KMS-11 (cell line): ENCODE measurements at regions not wholly inside any gene's neighbourhood (a gene's known extent, or its start where the extent isn't known, plus 50 kb on each side); places are given as distances from the start of the nearest gene placed in this dataset.

Experiments used
- H2AFZ ChIP-seq: fragments of 200-600 bp; sonication (generic); 2 replicates; pipeline ENCODE4 v1.6.1; 2016; ENCODE audit warnings: antibody characterized with exemption, mixed run types, low read depth
- H3K27ac ChIP-seq: fragments of 200-600 bp; sonication (generic); 2 replicates; pipeline ENCODE4 v1.6.1; 2016; ENCODE audit warnings: mild to moderate bottlenecking, mixed run types
- H3K27me3 ChIP-seq: fragments of 200-600 bp; sonication (generic); 2 replicates; pipeline ENCODE4 v1.6.1; 2017; ENCODE audit warnings: mild to moderate bottlenecking, low read depth, mixed run types, moderate library complexity; ENCODE audit not compliant: insufficient read depth
- H3K36me3 ChIP-seq: fragments of 200-600 bp; sonication (generic); 2 replicates; pipeline ENCODE4 v1.6.1; 2017; ENCODE audit warnings: mild to moderate bottlenecking, mixed run types; ENCODE audit not compliant: insufficient read depth
- H3K4me1 ChIP-seq: fragments of 200-600 bp; sonication (generic); 2 replicates; pipeline ENCODE4 v1.6.1; 2016; ENCODE audit warnings: mild to moderate bottlenecking, low read depth, mixed run types; ENCODE audit not compliant: poor library complexity, severe bottlenecking
- H3K4me2 ChIP-seq: fragments of 200-600 bp; sonication (generic); 2 replicates; pipeline ENCODE4 v1.7.0; 2016; ENCODE audit warnings: mild to moderate bottlenecking, mixed run types
- H3K4me3 ChIP-seq: fragments of 200-600 bp; sonication (generic); IDR thresholded peaks from 2 replicates; pipeline ENCODE4 v1.6.1; 2017; ENCODE audit warnings: low read depth, low read length, mixed read lengths; ENCODE audit not compliant: insufficient read depth
- H3K79me2 ChIP-seq: fragments of 200-600 bp; sonication (generic); 2 replicates; pipeline ENCODE4 v1.6.1; 2016; ENCODE audit warnings: low read depth, mixed run types; ENCODE audit not compliant: insufficient read depth
- H3K9ac ChIP-seq: fragments of 200-600 bp; sonication (generic); 2 replicates; pipeline ENCODE4 v1.6.1; 2016; ENCODE audit warnings: mild to moderate bottlenecking, mixed run types
- H4K20me1 ChIP-seq: fragments of 200-600 bp; sonication (generic); 2 replicates; pipeline ENCODE4 v1.6.1; 2016; ENCODE audit warnings: mild to moderate bottlenecking, mixed run types; ENCODE audit not compliant: insufficient read depth
- CTCF ChIP-seq: fragments of 200-600 bp; sonication (generic); conservative IDR thresholded peaks from 2 replicates; pipeline ENCODE4 v1.6.1; 2017; ENCODE audit warnings: low read depth, mild to moderate bottlenecking, antibody characterized with exemption, low read length, moderate library complexity, mixed read lengths

- Histone ChIP-seq H3K36me3 (no peaks in the 10 kb centered on the region), H2AFZ (no peak overlapping the region), H3K9ac (no peak overlapping the region), H3K27me3 (no peaks in the 10 kb centered on the region; the same call in 1 of the 2 replicates), H4K20me1 (no peaks in the 10 kb centered on the region), H3K27ac (no peak overlapping the region), H3K4me2 (no peak overlapping the region), H3K4me1 (no peaks in the 10 kb centered on the region), H3K4me3 (no peak overlapping the region), H3K79me2 (no peaks in the 10 kb centered on the region)
- no peak for TF ChIP-seq CTCF
Observed at GRCh38 chr2:239684996-239685395, 284.2 kb upstream of the HDAC4 start.

DNA sequence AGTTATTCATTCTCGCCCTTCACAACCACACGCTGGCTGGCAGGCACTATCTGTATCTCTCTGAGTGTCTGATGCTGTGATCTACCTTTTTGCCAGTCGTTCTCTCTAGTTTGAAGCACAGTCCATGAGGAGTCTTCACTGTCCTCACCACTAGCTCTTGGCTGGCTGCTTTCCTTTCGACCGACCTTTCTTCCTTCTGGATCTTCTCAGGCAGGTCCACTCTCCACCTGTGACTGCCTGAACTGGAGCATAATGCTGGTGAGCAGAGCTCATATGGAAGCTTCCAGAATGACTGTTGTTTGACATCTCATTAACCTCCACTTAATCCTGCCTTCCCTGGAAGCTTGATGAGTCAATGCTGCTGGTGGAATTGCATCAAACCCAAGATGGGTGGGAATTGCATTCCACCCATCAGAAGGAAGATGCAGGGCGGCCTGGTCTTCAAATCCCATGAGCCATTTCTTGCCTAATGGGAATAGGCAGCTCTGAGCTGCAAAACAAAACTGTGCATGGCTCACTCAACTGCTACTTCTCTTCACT is 283.5 kb upstream of the HDAC4 start:
- no peak for TF ChIP-seq CTCF
- no peak overlapping the region for H3K9ac ChIP-seq
- H3K4me2 ChIP-seq, result no peak overlapping the region
- H3K27me3 ChIP-seq, result no peaks in the 10 kb centered on the region; the same call in 1 of the 2 replicates
- no peak overlapping the region for H3K4me3 ChIP-seq
- H3K36me3 ChIP-seq, result no peaks in the 10 kb centered on the region
- no peaks in the 10 kb centered on the region for H3K4me1 ChIP-seq
- no peak overlapping the region for H3K27ac ChIP-seq
- H4K20me1 ChIP-seq, result no peaks in the 10 kb centered on the region
- no peaks in the 10 kb centered on the region for H3K79me2 ChIP-seq
- no peak overlapping the region for H2AFZ ChIP-seq

DNA sequence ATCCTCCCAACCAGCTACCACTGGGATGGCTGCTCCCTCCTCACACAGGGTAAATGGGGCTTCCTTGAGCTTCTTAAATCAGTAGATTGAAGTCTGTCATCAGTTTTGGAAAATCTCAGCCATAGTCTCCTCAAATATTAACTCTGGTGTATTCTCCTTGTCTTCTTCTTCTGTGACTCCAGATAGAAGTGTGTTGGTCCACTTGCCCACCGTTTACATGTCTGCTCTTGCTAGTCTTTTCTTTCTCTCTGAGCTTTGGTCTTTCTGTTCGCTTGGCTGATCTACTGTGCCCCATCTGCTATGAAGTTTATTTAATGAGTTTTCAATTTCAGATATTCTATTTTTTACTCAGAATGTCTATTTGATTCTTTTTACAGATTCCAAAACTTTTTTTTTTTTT is 281.7 kb upstream of the HDAC4 start:
- Histone ChIP-seq H3K27me3 (no peaks in the 10 kb centered on the region; the same call in 1 of the 2 replicates), H3K4me2 (no peak overlapping the region), H3K4me3 (no peak overlapping the region), H3K9ac (no peak overlapping the region), H2AFZ (no peak overlapping the region), H3K27ac (no peak overlapping the region), H3K4me1 (no peaks in the 10 kb centered on the region), H4K20me1 (no peaks in the 10 kb centered on the region), H3K36me3 (no peaks in the 10 kb centered on the region), H3K79me2 (no peaks in the 10 kb centered on the region)
- TF ChIP-seq CTCF, result no peak

GRCh38 chr2:239679755-239680154 is 278.9 kb upstream of the HDAC4 start:
- Histone ChIP-seq H3K4me1 (no peaks in the 10 kb centered on the region), H3K9ac (no peak overlapping the region), H3K27ac (no peak overlapping the region), H2AFZ (no peak overlapping the region), H3K79me2 (no peaks in the 10 kb centered on the region), H3K4me2 (no peak overlapping the region), H3K4me3 (no peak overlapping the region), H4K20me1 (no peaks in the 10 kb centered on the region), H3K36me3 (no peaks in the 10 kb centered on the region), H3K27me3 (no peaks in the 10 kb centered on the region; the same call in 1 of the 2 replicates)
- no peak for TF ChIP-seq CTCF
